HG03045 (cell line): ENCODE measurements at regions not wholly inside any gene's neighbourhood (a gene's known extent, or its start where the extent isn't known, plus 50 kb on each side); places are given as distances from the start of the nearest gene placed in this dataset.

Experiments used
- ATAC-seq: cut with Tn5 transposase; IDR thresholded peaks from one replicate; pipeline ENCODE4 v1.9.1; 2021; ENCODE audit warnings: mild to moderate bottlenecking, moderate library complexity; ENCODE audit not compliant: unreplicated experiment

GRCh38 chr10:61157182-61157581 is 213.2 kb upstream of the RHOBTB1 start:
- no peak for ATAC-seq

- ATAC-seq: no peak
Measured at GRCh38 chr10:61153771-61154170, 209.8 kb upstream of the RHOBTB1 start.

- ATAC-seq: no peak
Measured at GRCh38 chr10:61151059-61151458, 207.1 kb upstream of the RHOBTB1 start.

GRCh38 chr10:61148451-61148850 is 204.5 kb upstream of the RHOBTB1 start:
- ATAC-seq: no peak

GRCh38 chr10:61142987-61143386 is 199.0 kb upstream of the RHOBTB1 start:
- ATAC-seq: no peak

- ATAC-seq: no peak
Measured at GRCh38 chr10:61140765-61141392, 196.9 kb upstream of the RHOBTB1 start.

GRCh38 chr10:61139592-61139953 is 195.6 kb upstream of the RHOBTB1 start:
- no peak for ATAC-seq

- ATAC-seq: no peak
Measured at GRCh38 chr10:61138708-61139591, 195.0 kb upstream of the RHOBTB1 start.

GRCh38 chr10:61136139-61136538 is 192.2 kb upstream of the RHOBTB1 start:
- ATAC-seq: no peak

- ATAC-seq: peak; percentile 97
Measured at GRCh38 chr10:61135276-61135721, 191.3 kb upstream of the RHOBTB1 start.

GRCh38 chr10:61130366-61130765 is 186.4 kb upstream of the RHOBTB1 start:
- no peak for ATAC-seq

- no peak for ATAC-seq
Measured at GRCh38 chr10:61128196-61128595, 184.2 kb upstream of the RHOBTB1 start.

GRCh38 chr10:61125560-61126170 is 181.7 kb upstream of the RHOBTB1 start:
- ATAC-seq: peak; percentile 65

- ATAC-seq: no peak
Measured at GRCh38 chr10:61124756-61125530, 181.0 kb upstream of the RHOBTB1 start.

- ATAC-seq: peak; percentile 77
Measured at GRCh38 chr10:61120805-61121204, 176.8 kb upstream of the RHOBTB1 start.

- no peak for ATAC-seq
Measured at GRCh38 chr10:61119573-61119972, 175.6 kb upstream of the RHOBTB1 start.

- no peak for ATAC-seq
Measured at GRCh38 chr10:61115897-61116296, 171.9 kb upstream of the RHOBTB1 start.

- no peak for ATAC-seq
Measured at GRCh38 chr10:61112771-61113170, 168.8 kb upstream of the RHOBTB1 start.

- no peak for ATAC-seq
Measured at GRCh38 chr10:61110936-61111335, 167.0 kb upstream of the RHOBTB1 start.

GRCh38 chr10:61110188-61110844 is 166.3 kb upstream of the RHOBTB1 start:
- no peak for ATAC-seq

- no peak for ATAC-seq
Measured at GRCh38 chr10:61108915-61109314, 164.9 kb upstream of the RHOBTB1 start.
